Suprapubic skin (tissue), 4 donors: ENCODE measurements at regions not wholly inside any gene's neighbourhood (a gene's known extent, or its start where the extent isn't known, plus 50 kb on each side); places are given as distances from the start of the nearest gene placed in this dataset.

Source experiments
- DNase-seq, 2 donors: peaks; one replicate each; pipeline ENCODE4 v3.0.0-alpha.2; 2019; ENCODE audit warnings: low spot score in 2 of 2
- H3K27ac ChIP-seq: fragments of 200-600 bp; sonication (generic); one replicate; pipeline ENCODE4 v1.5.1; 2019
- H3K27me3 ChIP-seq: fragments of 200-600 bp; sonication (generic); one replicate; pipeline ENCODE4 v1.5.1; 2019
- H3K36me3 ChIP-seq: fragments of 200-600 bp; sonication (generic); one replicate; pipeline ENCODE4 v1.5.1; 2019
- H3K4me1 ChIP-seq: fragments of 200-600 bp; sonication (generic); one replicate; pipeline ENCODE4 v1.5.1; 2019
- H3K4me3 ChIP-seq: fragments of 200-600 bp; sonication (generic); one replicate; pipeline ENCODE4 v1.5.1; 2019; ENCODE audit warnings: mild to moderate bottlenecking
- H3K9me3 ChIP-seq: fragments of 200-600 bp; sonication (generic); one replicate; pipeline ENCODE4 v1.5.1; 2019
- EP300 ChIP-seq: sonication (generic); formaldehyde crosslinking; IDR thresholded peaks from one replicate; pipeline ENCODE4 v1.6.1; 2017; ENCODE audit warnings: antibody characterized with exemption
- POLR2A ChIP-seq, 2 donors: fragments of 450-650 bp; IDR thresholded peaks; one replicate each; pipeline ENCODE4 v1.6.1; 2017; ENCODE audit warnings: antibody characterized with exemption in 2 of 2, mild to moderate bottlenecking in 2 of 2, moderate library complexity in 2 of 2
- POLR2AphosphoS5 ChIP-seq, 3 donors: sonication (generic); formaldehyde crosslinking; IDR thresholded peaks; one replicate each; pipeline ENCODE4 v1.6.1; 2017; ENCODE audit warnings: antibody characterized with exemption in 3 of 3
- WGBS: methylation state at CpG from one replicate; pipeline ENCODE4 v1.1.5; 2018; 5-methylcytosine and 5-hydroxymethylcytosine counted together
- TF ChIP-seq, protein P1 (sequence below), 2 donors: fragments of 200-600 bp in 1 of 2; fragments of 450-650 bp in 1 of 2; sonication (generic) in 1 of 2; IDR thresholded peaks; one replicate each; pipeline ENCODE4 v1.5.1; 2016 to 2019; ENCODE audit warnings: antibody characterized with exemption in 2 of 2, mild to moderate bottlenecking in 1 of 2, moderate library complexity in 1 of 2

DNA sequence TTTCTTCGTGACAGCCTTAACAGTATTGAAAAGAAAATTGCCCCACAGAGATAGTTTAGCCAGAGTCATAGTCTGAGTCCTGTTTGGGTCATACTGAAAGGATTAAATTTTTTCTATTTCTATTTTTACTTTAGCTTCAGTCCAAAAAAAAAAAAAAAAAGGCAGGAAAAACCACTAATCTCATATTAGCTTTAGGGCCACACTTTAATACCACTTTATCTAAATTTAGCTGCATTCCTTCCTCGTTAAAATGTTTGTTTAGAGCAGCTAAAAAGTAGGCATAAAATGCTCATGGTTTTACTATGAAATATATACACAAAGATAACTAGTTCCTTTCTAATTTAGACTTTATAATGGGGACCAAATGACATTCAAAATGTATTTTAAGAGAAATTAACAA lies 216.5 kb upstream of the TMEM196 start:
- H3K4me1 ChIP-seq: no peaks in the 10 kb centered on the region
- no peak for TF ChIP-seq POLR2AphosphoS5 (IDR thresholded peaks at IDR 0.05)
- no peak for TF ChIP-seq POLR2A (IDR thresholded peaks at IDR 0.05)
- no peak for TF ChIP-seq EP300
- TF ChIP-seq, protein P1, sequence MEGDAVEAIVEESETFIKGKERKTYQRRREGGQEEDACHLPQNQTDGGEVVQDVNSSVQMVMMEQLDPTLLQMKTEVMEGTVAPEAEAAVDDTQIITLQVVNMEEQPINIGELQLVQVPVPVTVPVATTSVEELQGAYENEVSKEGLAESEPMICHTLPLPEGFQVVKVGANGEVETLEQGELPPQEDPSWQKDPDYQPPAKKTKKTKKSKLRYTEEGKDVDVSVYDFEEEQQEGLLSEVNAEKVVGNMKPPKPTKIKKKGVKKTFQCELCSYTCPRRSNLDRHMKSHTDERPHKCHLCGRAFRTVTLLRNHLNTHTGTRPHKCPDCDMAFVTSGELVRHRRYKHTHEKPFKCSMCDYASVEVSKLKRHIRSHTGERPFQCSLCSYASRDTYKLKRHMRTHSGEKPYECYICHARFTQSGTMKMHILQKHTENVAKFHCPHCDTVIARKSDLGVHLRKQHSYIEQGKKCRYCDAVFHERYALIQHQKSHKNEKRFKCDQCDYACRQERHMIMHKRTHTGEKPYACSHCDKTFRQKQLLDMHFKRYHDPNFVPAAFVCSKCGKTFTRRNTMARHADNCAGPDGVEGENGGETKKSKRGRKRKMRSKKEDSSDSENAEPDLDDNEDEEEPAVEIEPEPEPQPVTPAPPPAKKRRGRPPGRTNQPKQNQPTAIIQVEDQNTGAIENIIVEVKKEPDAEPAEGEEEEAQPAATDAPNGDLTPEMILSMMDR (IDR thresholded peaks at IDR 0.05): no peak
- no peak overlapping the region for H3K27ac ChIP-seq
- no peaks in the 10 kb centered on the region for H3K36me3 ChIP-seq
- DNase-seq: no peak
- H3K27me3 ChIP-seq: no peaks in the 10 kb centered on the region
- H3K4me3 ChIP-seq: no peak overlapping the region
- H3K9me3 ChIP-seq: no peaks in the 10 kb centered on the region
- 49% methylated on average over 2 of the region's 2 CpGs for WGBS

DNA sequence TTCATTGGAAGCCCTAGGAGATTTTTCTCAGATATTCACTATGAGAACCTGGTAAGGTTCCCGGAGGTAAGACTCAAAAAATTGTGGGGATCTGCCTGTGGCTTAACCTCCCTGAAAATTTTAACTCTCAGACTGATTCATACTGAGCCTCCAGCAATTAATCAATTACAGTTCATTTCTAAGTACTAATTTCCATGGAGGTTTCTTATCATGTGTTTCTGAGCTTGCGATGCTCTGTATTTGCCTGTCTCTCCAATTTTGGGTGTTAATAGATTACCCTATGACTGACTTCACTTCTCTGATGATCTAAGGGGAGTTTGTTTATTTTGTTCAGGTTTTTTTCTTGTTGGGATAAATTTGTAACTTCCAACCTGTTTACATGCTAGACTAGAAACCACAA lies 215.4 kb upstream of the TMEM196 start:
- H3K4me1 ChIP-seq: no peaks in the 10 kb centered on the region
- 85% methylated on average over 2 of the region's 2 CpGs for WGBS

GRCh38 chr7:19984231-19984632 lies 210.8 kb upstream of the TMEM196 start:
- 85% methylated on average over 3 of the region's 3 CpGs for WGBS
- Histone ChIP-seq H3K4me1 (no peaks in the 10 kb centered on the region), H3K4me3 (no peak overlapping the region), H3K9me3 (no peaks in the 10 kb centered on the region), H3K27ac (no peak overlapping the region), H3K36me3 (no peaks in the 10 kb centered on the region), H3K27me3 (no peaks in the 10 kb centered on the region)
- TF ChIP-seq, protein P1 (IDR thresholded peaks at IDR 0.05): no peak
- TF ChIP-seq POLR2AphosphoS5 (IDR thresholded peaks at IDR 0.05): no peak
- TF ChIP-seq POLR2A (IDR thresholded peaks at IDR 0.05): no peak
- TF ChIP-seq EP300: no peak
- no peak for DNase-seq

More for the DNA sequence above, 215.4 kb upstream of the TMEM196 start:
- Histone ChIP-seq H3K36me3 (no peaks in the 10 kb centered on the region), H3K9me3 (no peaks in the 10 kb centered on the region), H3K4me3 (no peak overlapping the region), H3K27me3 (no peaks in the 10 kb centered on the region), H3K27ac (no peak overlapping the region)
- TF ChIP-seq, protein P1 (IDR thresholded peaks at IDR 0.05): no peak
- no peak for TF ChIP-seq POLR2AphosphoS5 (IDR thresholded peaks at IDR 0.05)
- TF ChIP-seq EP300: no peak
- no peak for TF ChIP-seq POLR2A (IDR thresholded peaks at IDR 0.05)
- DNase-seq: no peak

DNA sequence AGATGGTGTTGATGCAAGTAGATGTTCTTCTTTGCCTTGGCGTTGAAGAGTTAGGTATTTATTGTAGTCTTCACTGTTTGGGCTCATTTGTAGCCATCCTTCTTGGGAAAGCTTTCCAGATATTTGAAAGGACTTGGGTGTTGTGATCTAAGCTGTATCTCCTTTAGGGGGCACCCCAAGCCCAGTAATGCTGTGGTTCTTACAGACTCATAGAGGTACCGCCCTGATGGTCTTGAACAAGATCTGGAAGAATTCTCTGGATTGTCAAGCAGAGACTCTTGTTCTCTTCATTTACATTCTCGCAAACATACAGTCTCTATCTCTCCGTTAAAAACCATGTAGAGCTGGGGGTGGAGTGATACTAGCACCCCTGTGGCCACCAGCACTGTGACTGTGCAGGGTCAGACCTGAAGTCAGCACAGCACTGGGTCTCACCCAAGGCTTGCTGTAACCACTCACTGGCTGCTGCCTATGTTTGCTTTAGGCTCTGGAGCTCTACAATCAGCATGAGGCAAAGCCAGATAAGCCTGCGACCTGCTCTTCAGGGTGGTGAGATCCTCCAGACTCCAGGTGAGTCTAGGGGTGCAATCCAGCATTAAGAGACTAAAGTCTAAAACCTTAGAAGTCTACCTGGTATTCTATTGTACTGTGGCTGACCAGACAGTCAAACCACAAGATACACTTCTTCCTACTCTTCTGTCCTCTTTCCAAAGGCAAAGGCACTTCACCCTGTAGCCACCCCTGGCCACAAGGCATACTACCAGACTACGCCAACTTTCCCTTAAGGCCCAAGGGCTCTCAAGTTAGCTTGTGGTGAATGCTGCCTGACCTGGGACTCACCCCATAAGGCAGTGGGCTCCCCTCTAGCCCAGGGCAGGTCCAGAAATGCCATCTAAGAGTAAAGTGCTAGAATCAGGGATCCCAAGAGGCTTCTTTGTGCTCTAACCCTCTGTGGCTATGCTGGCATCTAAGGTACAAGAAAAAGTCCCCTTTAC lies 209.7 kb upstream of the TMEM196 start:
- 56% methylated on average over 6 of the region's 6 CpGs for WGBS
- no peaks in the 10 kb centered on the region for H3K27me3 ChIP-seq
- TF ChIP-seq POLR2AphosphoS5 (IDR thresholded peaks at IDR 0.05) (no peak), POLR2A (IDR thresholded peaks at IDR 0.05) (no peak), EP300 (no peak)
- TF ChIP-seq, protein P1 (IDR thresholded peaks at IDR 0.05): no peak
- H3K9me3 ChIP-seq: no peaks in the 10 kb centered on the region
- DNase-seq: no peak
- H3K36me3 ChIP-seq: no peaks in the 10 kb centered on the region
- H3K4me3 ChIP-seq: no peak overlapping the region
- H3K4me1 ChIP-seq: no peaks in the 10 kb centered on the region
- no peak overlapping the region for H3K27ac ChIP-seq

DNA sequence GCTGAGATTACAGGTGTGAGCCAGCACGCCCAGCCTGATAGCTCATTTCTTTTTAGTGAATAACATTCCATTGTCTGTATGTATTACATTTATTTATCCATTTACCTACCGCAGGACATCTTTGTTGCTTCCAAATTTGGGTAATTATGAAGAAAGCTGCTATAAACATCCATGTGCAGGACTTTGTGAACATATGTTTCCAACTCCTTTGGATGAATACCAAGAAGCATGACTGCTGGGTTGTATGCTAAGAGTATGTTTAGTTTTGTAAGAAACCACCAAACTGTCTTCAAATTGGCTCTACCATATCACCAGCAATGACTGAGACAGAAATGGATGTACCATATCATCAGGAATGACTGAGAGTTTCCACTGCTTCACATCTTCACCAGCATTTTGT lies 200.2 kb upstream of the TMEM196 start:
- TF ChIP-seq POLR2A (IDR thresholded peaks at IDR 0.05) (no peak), EP300 (no peak), POLR2AphosphoS5 (IDR thresholded peaks at IDR 0.05) (no peak)
- TF ChIP-seq, protein P1 (IDR thresholded peaks at IDR 0.05): no peak
- Histone ChIP-seq H3K27ac (no peak overlapping the region), H3K4me1 (no peaks in the 10 kb centered on the region), H3K36me3 (no peaks in the 10 kb centered on the region), H3K4me3 (no peak overlapping the region), H3K27me3 (no peaks in the 10 kb centered on the region), H3K9me3 (no peaks in the 10 kb centered on the region)
- no peak for DNase-seq
- whole genome bisulfite sequencing: 83% methylated on average over 2 of the region's 2 CpGs
